OCI-LY1 (cell line): ENCODE measurements at regions not wholly inside any gene's neighbourhood (a gene's known extent, or its start where the extent isn't known, plus 50 kb on each side); places are given as distances from the start of the nearest gene placed in this dataset.

ENCODE experiments used
- CTCF ChIP-seq: fragments of 200-600 bp; sonication (generic), shearing (Covaris generic); IDR thresholded peaks from 2 replicates; pipeline ENCODE4 v1.5.1; 2017; ENCODE audit warnings: mild to moderate bottlenecking, antibody characterized with exemption, low read length, moderate library complexity, mixed read lengths
- EZH2 ChIP-seq: fragments of 200-600 bp; sonication (generic), shearing (Covaris generic); IDR thresholded peaks from 2 replicates; pipeline ENCODE4 v1.8.0; 2017; ENCODE audit warnings: borderline replicate concordance, mixed run types, mild to moderate bottlenecking, antibody characterized with exemption, low read length, moderate library complexity, mixed read lengths

DNA sequence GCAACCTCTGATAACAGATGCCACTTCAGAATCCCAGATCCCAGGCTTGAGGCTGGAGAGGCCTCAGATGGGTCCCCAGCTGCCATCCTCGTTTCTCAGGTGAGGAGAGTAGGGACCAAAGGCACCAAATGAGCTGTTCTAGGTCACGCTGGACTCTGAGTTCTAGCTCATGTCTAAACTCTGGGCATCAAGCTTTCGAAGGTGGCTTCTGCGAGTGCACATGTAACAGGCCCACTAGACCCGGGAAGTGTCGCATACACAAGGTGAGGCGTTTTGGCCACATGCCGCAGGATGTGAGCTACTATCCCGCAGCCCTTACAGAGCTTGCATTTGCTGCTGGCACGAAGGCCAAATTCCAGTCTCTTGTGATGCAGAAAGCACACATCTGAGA lies 355.1 kb upstream of the SHH start:
- TF ChIP-seq CTCF (no peak), EZH2 (no peak)
